Neuronal stem cell (in vitro differentiated cells): ENCODE measurements at regions not wholly inside any gene's neighbourhood (a gene's known extent, or its start where the extent isn't known, plus 50 kb on each side); places are given as distances from the start of the nearest gene placed in this dataset.

Source experiments
- DNase-seq: peaks from one replicate; pipeline ENCODE4 v3.0.0-alpha.2; 2013; ENCODE audit warnings: low spot score
- H2AFZ ChIP-seq: one replicate; pipeline ENCODE4 v1.6.1; 2013; ENCODE audit warnings: mild to moderate bottlenecking, low read length, inconsistent platforms
- H2AK5ac ChIP-seq: 2 replicates; pipeline ENCODE4 v1.6.1; 2013; ENCODE audit warnings: low read depth, mild to moderate bottlenecking, inconsistent platforms, low read length, moderate library complexity, mixed read lengths
- H2BK120ac ChIP-seq: 2 replicates; pipeline ENCODE4 v1.6.1; 2013; ENCODE audit warnings: low read depth, mild to moderate bottlenecking, inconsistent platforms, low read length, moderate library complexity, mixed read lengths
- H2BK12ac ChIP-seq: one replicate; pipeline ENCODE4 v1.6.1; 2013; ENCODE audit warnings: low read length, inconsistent platforms
- H2BK15ac ChIP-seq: 2 replicates; pipeline ENCODE4 v1.6.1; 2013; ENCODE audit warnings: mild to moderate bottlenecking, low read length, inconsistent platforms, mixed read lengths
- H2BK5ac ChIP-seq: one replicate; pipeline ENCODE4 v1.6.1; 2013; ENCODE audit warnings: inconsistent platforms, mild to moderate bottlenecking, low read length, moderate library complexity
- H3K14ac ChIP-seq: one replicate; pipeline ENCODE4 v1.6.1; 2013; ENCODE audit warnings: low read length, inconsistent platforms
- H3K18ac ChIP-seq: 2 replicates; pipeline ENCODE4 v1.6.1; 2013; ENCODE audit warnings: low read length, inconsistent platforms
- H3K23ac ChIP-seq: 2 replicates; pipeline ENCODE4 v1.6.1; 2013; ENCODE audit warnings: low read depth, mild to moderate bottlenecking, mixed read lengths, low read length, inconsistent platforms; ENCODE audit not compliant: poor library complexity
- H3K27ac ChIP-seq: replicated peaks from 3 replicates; pipeline ENCODE4 v1.5.1; 2013; ENCODE audit warnings: low read length, inconsistent platforms
- H3K27me3 ChIP-seq, 3 experiments: 2 replicates each; pipeline ENCODE4 v1.6.1; 2013; ENCODE audit warnings: low read length in 3 of 3, mild to moderate bottlenecking in 2 of 3, inconsistent platforms in 1 of 3, low read depth in 1 of 3, mixed read lengths in 1 of 3, moderate library complexity in 1 of 3; ENCODE audit not compliant: control insufficient read depth in 3 of 3, insufficient read depth in 3 of 3
- H3K36me3 ChIP-seq, 2 donors: replicated peaks in 1 of 2; 2 replicates each; pipeline ENCODE4 v1.6.1; 2013; ENCODE audit warnings: low read length in 2 of 2; ENCODE audit not compliant: control insufficient read depth in 2 of 2, insufficient read depth in 2 of 2
- H3K4ac ChIP-seq: 2 replicates; pipeline ENCODE4 v1.6.1; 2013; ENCODE audit warnings: inconsistent platforms, mild to moderate bottlenecking, low read length, moderate library complexity
- H3K4me1 ChIP-seq, 2 donors: 1 replicate in 1 of 2; 2 replicates in 1 of 2; pipeline ENCODE4 v1.6.1; 2013; ENCODE audit warnings: low read length in 2 of 2, low read depth in 1 of 2; ENCODE audit not compliant: control insufficient read depth in 2 of 2, insufficient read depth in 1 of 2
- H3K4me2 ChIP-seq: one replicate; pipeline ENCODE4 v1.6.1; 2013; ENCODE audit warnings: mild to moderate bottlenecking, low read length, inconsistent platforms; ENCODE audit not compliant: insufficient read depth, poor library complexity, severe bottlenecking
- H3K4me3 ChIP-seq, 2 donors: 2 replicates each; pipeline ENCODE4 v1.5.1; 2013; ENCODE audit warnings: low read length in 2 of 2, mild to moderate bottlenecking in 2 of 2, inconsistent platforms in 1 of 2, moderate library complexity in 1 of 2
- H3K79me1 ChIP-seq: one replicate; pipeline ENCODE4 v1.6.1; 2013; ENCODE audit warnings: low read depth, mild to moderate bottlenecking, inconsistent platforms, low read length, moderate library complexity
- H3K9ac ChIP-seq: one replicate; pipeline ENCODE4 v1.6.1; 2013; ENCODE audit warnings: mild to moderate bottlenecking, low read depth, low read length, inconsistent platforms; ENCODE audit not compliant: poor library complexity
- H3K9me3 ChIP-seq, 2 donors: replicated peaks in 1 of 2; 2 replicates each; pipeline versions ENCODE3 to v1.6.1; 2013; ENCODE audit warnings: low read length in 2 of 2, mild to moderate bottlenecking in 2 of 2, inconsistent platforms in 1 of 2, low read depth in 1 of 2, mixed read lengths in 1 of 2, moderate library complexity in 1 of 2; ENCODE audit not compliant: control insufficient read depth in 2 of 2, insufficient read depth in 1 of 2
- H4K8ac ChIP-seq: one replicate; pipeline ENCODE4 v1.6.1; 2013; ENCODE audit warnings: low read depth, mild to moderate bottlenecking, inconsistent platforms, low read length, moderate library complexity
- H4K91ac ChIP-seq: one replicate; pipeline ENCODE4 v1.6.1; 2013; ENCODE audit warnings: low read length, low read depth, mild to moderate bottlenecking, inconsistent platforms; ENCODE audit not compliant: poor library complexity
- WGBS, 2 donors: extraction: QIAGEN DNeasy Blood & Tissue Kit; methylation state at CpG; one replicate each; pipeline ENCODE4 v1.1.7; 2013; ENCODE audit warnings: missing lambda C conversion rate in 2 of 2, mixed read lengths in 1 of 2; ENCODE audit not compliant: insufficient read length in 2 of 2, insufficient replicate concordance in 1 of 2; ENCODE audit errors: extremely low coverage in 2 of 2; 5-methylcytosine and 5-hydroxymethylcytosine counted together

DNA sequence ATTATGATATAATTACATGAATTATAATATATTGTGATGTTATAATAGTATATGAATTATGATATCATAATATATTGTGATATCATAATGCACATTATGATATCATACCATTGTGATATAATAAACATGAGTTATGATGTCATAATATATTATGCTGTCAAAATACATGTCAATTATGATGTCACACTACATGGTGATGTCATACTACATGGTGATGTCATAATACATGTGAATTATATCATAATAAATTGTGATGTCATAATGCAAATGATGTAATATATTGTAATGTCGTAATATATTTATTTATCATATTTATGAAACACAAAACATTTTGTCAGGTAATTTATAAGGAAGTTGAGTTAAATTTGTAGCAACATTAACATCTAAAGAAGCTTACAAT is 1950.1 kb downstream of the TP53TG3F start:
- no peaks in the 10 kb centered on the region for H3K27me3 ChIP-seq
- no peak overlapping the region for H2BK15ac ChIP-seq
- no peak overlapping the region for H3K4me3 ChIP-seq
- H2BK120ac ChIP-seq, result no peak overlapping the region
- no peak overlapping the region for H3K9ac ChIP-seq
- DNase-seq, result no peak
- H3K79me1 ChIP-seq, result peaks cover 2% of the 10 kb centered on the region
- peaks cover 0 to 29% of the 10 kb centered on the region in 2 donors for H3K9me3 ChIP-seq
- H3K36me3 ChIP-seq, result no peaks in the 10 kb centered on the region
- no peak overlapping the region for H3K4me2 ChIP-seq
- H2BK12ac ChIP-seq, result no peak overlapping the region
- no peak overlapping the region for H3K23ac ChIP-seq
- no peak overlapping the region for H3K14ac ChIP-seq
- H4K91ac ChIP-seq, result no peak overlapping the region
- no peak overlapping the region for H3K18ac ChIP-seq
- H2AFZ ChIP-seq, result no peak overlapping the region
- H2AK5ac ChIP-seq, result no peak overlapping the region
- H2BK5ac ChIP-seq, result no peak overlapping the region
- H3K4ac ChIP-seq, result no peak overlapping the region
- H4K8ac ChIP-seq, result no peak overlapping the region
- H3K4me1 ChIP-seq, result no peaks in the 10 kb centered on the region
- no CpG with 5 or more reads among the region's 1 CpG for WGBS, 2 donors
- H3K27ac ChIP-seq, result no peak overlapping the region

DNA sequence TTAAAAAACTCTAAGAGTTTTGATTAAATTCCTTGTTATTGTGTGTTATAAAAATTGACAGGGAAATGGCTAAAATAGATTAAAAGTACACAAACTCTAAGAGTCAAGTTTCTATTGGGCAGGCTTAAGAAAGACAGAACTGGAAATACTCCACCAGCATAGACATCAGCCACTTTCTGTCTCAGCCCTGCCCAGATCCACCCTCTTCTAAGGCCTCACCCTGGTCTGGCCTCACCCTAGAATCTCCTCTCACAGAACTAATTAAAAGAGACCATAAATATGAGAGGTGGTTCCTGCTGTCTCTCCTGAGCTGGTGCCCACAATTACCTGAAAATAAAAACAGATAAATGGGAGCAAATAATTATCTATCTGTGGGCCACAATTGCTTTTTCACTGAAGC is 1951.0 kb downstream of the TP53TG3F start:
- Histone ChIP-seq H3K79me1 (peaks cover 2% of the 10 kb centered on the region), H2BK12ac (no peak overlapping the region), H3K4me3 (no peak overlapping the region), H3K9me3 (peaks cover 0 to 32% of the 10 kb centered on the region in 2 donors), H2BK15ac (no peak overlapping the region), H2BK120ac (no peak overlapping the region), H3K23ac (no peak overlapping the region), H2BK5ac (no peak overlapping the region), H3K4ac (no peak overlapping the region), H3K18ac (no peak overlapping the region), H2AK5ac (no peak overlapping the region), H3K36me3 (no peaks in the 10 kb centered on the region), H3K27ac (no peak overlapping the region), H3K4me1 (no peaks in the 10 kb centered on the region), H3K4me2 (no peak overlapping the region), H3K9ac (no peak overlapping the region), H4K91ac (no peak overlapping the region), H3K14ac (no peak overlapping the region), H2AFZ (no peak overlapping the region), H4K8ac (no peak overlapping the region), H3K27me3 (no peaks in the 10 kb centered on the region)
- no peak for DNase-seq

DNA sequence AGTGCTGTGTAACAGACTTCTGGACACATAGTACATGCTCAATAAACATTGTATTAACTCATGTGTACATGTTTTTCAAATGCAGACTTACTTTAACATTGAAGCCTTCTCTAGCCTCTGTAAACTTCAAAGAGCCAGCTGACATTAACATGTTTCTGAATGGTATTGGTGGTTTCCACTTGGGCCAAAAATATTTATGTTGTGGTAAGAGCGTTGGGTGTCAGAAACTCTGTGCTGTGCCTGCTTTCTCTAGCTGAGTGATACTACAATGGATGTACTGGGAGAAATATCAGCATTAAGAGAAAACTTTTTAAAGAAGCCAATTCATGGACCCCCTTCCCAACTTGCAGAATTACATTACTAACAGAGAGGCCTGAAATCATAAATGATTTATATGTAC is 1951.7 kb downstream of the TP53TG3F start:
- no peak overlapping the region for H2BK120ac ChIP-seq
- no peak overlapping the region for H3K27ac ChIP-seq
- H3K14ac ChIP-seq, result no peak overlapping the region
- H3K23ac ChIP-seq, result no peak overlapping the region
- no peak overlapping the region for H3K18ac ChIP-seq
- WGBS, 2 donors, result no CpG with 5 or more reads among the region's 1 CpG
- H3K9ac ChIP-seq, result no peak overlapping the region
- H3K4me3 ChIP-seq, result no peak overlapping the region
- DNase-seq, result no peak
- no peak overlapping the region for H3K4me2 ChIP-seq
- no peak overlapping the region for H3K4ac ChIP-seq
- no peak overlapping the region for H2BK5ac ChIP-seq
- no peak overlapping the region for H2BK12ac ChIP-seq
- peaks cover 2% of the 10 kb centered on the region for H3K79me1 ChIP-seq
- H4K91ac ChIP-seq, result no peak overlapping the region
- H4K8ac ChIP-seq, result no peak overlapping the region
- no peak overlapping the region for H2AK5ac ChIP-seq
- H2AFZ ChIP-seq, result no peak overlapping the region
- H3K36me3 ChIP-seq, result no peaks in the 10 kb centered on the region
- H2BK15ac ChIP-seq, result no peak overlapping the region
- no peaks in the 10 kb centered on the region for H3K4me1 ChIP-seq
- H3K27me3 ChIP-seq, result no peaks in the 10 kb centered on the region
- peaks cover 0 to 26% of the 10 kb centered on the region in 2 donors for H3K9me3 ChIP-seq

DNA sequence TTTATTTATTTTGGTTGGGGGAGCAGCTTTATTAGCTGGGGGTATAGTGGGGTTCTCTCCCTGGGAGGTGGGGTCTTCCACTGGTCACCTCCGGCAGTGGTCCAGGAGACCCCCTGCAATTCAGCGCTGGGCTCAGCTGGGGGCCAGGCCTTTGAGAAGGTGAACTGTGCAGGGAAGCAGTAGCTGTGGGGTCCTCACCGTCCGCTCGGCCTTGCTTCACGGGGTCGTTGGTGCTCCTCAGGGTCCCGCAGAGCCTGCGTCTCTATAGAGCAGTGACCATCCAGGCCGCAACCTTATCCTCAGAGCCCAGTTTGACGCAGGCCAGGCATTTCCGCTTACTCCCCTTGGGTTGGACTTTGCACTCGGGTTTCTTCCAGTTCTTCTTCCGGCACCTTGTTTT is 1954.7 kb downstream of the TP53TG3F start:
- H3K27ac ChIP-seq, result no peak overlapping the region
- no peak overlapping the region for H4K8ac ChIP-seq
- H3K4me2 ChIP-seq, result no peak overlapping the region
- no peak overlapping the region for H2BK5ac ChIP-seq
- no peak overlapping the region for H3K23ac ChIP-seq
- H2AFZ ChIP-seq, result no peak overlapping the region
- no peak overlapping the region for H4K91ac ChIP-seq
- peaks cover 0 to 11% of the 10 kb centered on the region in 2 donors for H3K9me3 ChIP-seq
- no peaks in the 10 kb centered on the region for H3K27me3 ChIP-seq
- no peak overlapping the region for H3K4me3 ChIP-seq
- no peak overlapping the region for H2BK120ac ChIP-seq
- H3K14ac ChIP-seq, result no peak overlapping the region
- H2BK15ac ChIP-seq, result no peak overlapping the region
- WGBS, 2 donors, result no CpG with 5 or more reads among the region's 14 CpGs
- no peak overlapping the region for H3K4ac ChIP-seq
- no peaks in the 10 kb centered on the region for H3K36me3 ChIP-seq
- H3K4me1 ChIP-seq, result no peaks in the 10 kb centered on the region
- H2AK5ac ChIP-seq, result no peak overlapping the region
- H2BK12ac ChIP-seq, result no peak overlapping the region
- no peak overlapping the region for H3K9ac ChIP-seq
- H3K18ac ChIP-seq, result no peak overlapping the region
- no peak for DNase-seq
- H3K79me1 ChIP-seq, result peaks cover 2% of the 10 kb centered on the region
